Liver (tissue), 8 donors: ENCODE measurements at regions not wholly inside any gene's neighbourhood (a gene's known extent, or its start where the extent isn't known, plus 50 kb on each side); places are given as distances from the start of the nearest gene placed in this dataset.
"Not testable (repeated sequence)": the region's sequence is repeated elsewhere in the genome, so short reads cannot be mapped to it uniquely, and the experiment has no call there.

ENCODE experiments used
- DNase-seq: peaks from one replicate; pipeline ENCODE4 v3.0.0-alpha.2; 2017; ENCODE audit warnings: low spot score
- H3K27ac ChIP-seq, 2 donors: one replicate each; pipeline ENCODE4 v1.7.0; 2013; ENCODE audit warnings: inconsistent platforms in 2 of 2, low read length in 2 of 2, control low read depth in 1 of 2, low read depth in 1 of 2, mild to moderate bottlenecking in 1 of 2
- H3K27me3 ChIP-seq, 4 donors: one replicate each; pipeline versions ENCODE4 v1.6.1 to v1.7.0; 2013; ENCODE audit warnings: low read length in 3 of 4, inconsistent platforms in 1 of 4, mild to moderate bottlenecking in 1 of 4, moderate library complexity in 1 of 4; ENCODE audit not compliant: control insufficient read depth in 4 of 4, insufficient read depth in 4 of 4
- H3K36me3 ChIP-seq, 4 donors: one replicate each; pipeline versions ENCODE4 v1.6.1 to v1.7.0; 2013; ENCODE audit warnings: low read length in 3 of 4, mild to moderate bottlenecking in 3 of 4, low read depth in 1 of 4, moderate library complexity in 1 of 4; ENCODE audit not compliant: control insufficient read depth in 4 of 4, insufficient read depth in 3 of 4
- H3K4me1 ChIP-seq, 4 donors: one replicate each; pipeline versions ENCODE4 v1.6.1 to v1.7.0; 2013; ENCODE audit warnings: low read length in 3 of 4, mild to moderate bottlenecking in 3 of 4, moderate library complexity in 1 of 4; ENCODE audit not compliant: control insufficient read depth in 4 of 4, insufficient read depth in 4 of 4
- H3K4me3 ChIP-seq, 3 donors: one replicate each; pipeline versions ENCODE4 v1.6.1 to v1.7.0; 2013; ENCODE audit warnings: low read length in 3 of 3, control low read depth in 1 of 3, low read depth in 1 of 3, mild to moderate bottlenecking in 1 of 3
- H3K9ac ChIP-seq, 2 donors: one replicate each; pipeline ENCODE4 v1.7.0; 2013; ENCODE audit warnings: low read length in 2 of 2, mild to moderate bottlenecking in 2 of 2, moderate library complexity in 2 of 2, control low read depth in 1 of 2, low read depth in 1 of 2
- H3K9me3 ChIP-seq, 4 donors: one replicate each; pipeline versions ENCODE4 v1.6.1 to v1.7.0; 2013; ENCODE audit warnings: low read length in 3 of 4; ENCODE audit not compliant: control insufficient read depth in 4 of 4
- EGR1 ChIP-seq, 2 donors: IDR thresholded peaks; 2 replicates each; pipeline ENCODE4 v1.6.1; 2016 to 2018; ENCODE audit warnings: antibody characterized with exemption in 2 of 2, low read depth in 2 of 2
- FOXA1 ChIP-seq: IDR thresholded peaks from 2 replicates; pipeline ENCODE4 v1.6.1; 2016; ENCODE audit warnings: antibody characterized with exemption
- FOXA2 ChIP-seq: IDR thresholded peaks from 2 replicates; pipeline ENCODE4 v1.6.1; 2016; ENCODE audit warnings: antibody characterized with exemption
- GABPA ChIP-seq, 2 donors: IDR thresholded peaks in 1 of 2; conservative IDR thresholded peaks in 1 of 2; 2 replicates each; pipeline ENCODE4 v1.6.1; 2016; ENCODE audit warnings: antibody characterized with exemption in 2 of 2, mild to moderate bottlenecking in 1 of 2, moderate library complexity in 1 of 2
- HNF4G ChIP-seq: IDR thresholded peaks from 2 replicates; pipeline ENCODE4 v1.6.1; 2016; ENCODE audit warnings: antibody characterized with exemption
- NR2F2 ChIP-seq: IDR thresholded peaks from 2 replicates; pipeline ENCODE4 v1.6.1; 2016; ENCODE audit warnings: antibody characterized with exemption
- RAD21 ChIP-seq, 2 donors: IDR thresholded peaks; 2 replicates each; pipeline ENCODE4 v1.6.1; 2016; ENCODE audit warnings: antibody characterized with exemption in 2 of 2, mild to moderate bottlenecking in 2 of 2
- REST ChIP-seq: IDR thresholded peaks from 2 replicates; pipeline ENCODE4 v1.6.1; 2016; ENCODE audit warnings: antibody characterized with exemption, mild to moderate bottlenecking
- SP1 ChIP-seq: IDR thresholded peaks from 2 replicates; pipeline ENCODE4 v1.6.1; 2018; ENCODE audit warnings: antibody characterized with exemption, mild to moderate bottlenecking
- TAF1 ChIP-seq: conservative IDR thresholded peaks from 2 replicates; pipeline ENCODE4 v1.6.1; 2016; ENCODE audit warnings: antibody characterized with exemption, mild to moderate bottlenecking
- WGBS: extraction: QIAGEN DNeasy Blood & Tissue Kit; methylation state at CpG from one replicate; pipeline ENCODE4 v1.1.7; 2013; 5-methylcytosine and 5-hydroxymethylcytosine counted together
- TF ChIP-seq, protein P1 (sequence below): IDR thresholded peaks from 2 replicates; pipeline ENCODE4 v1.6.1; 2016; ENCODE audit warnings: antibody characterized with exemption
- TF ChIP-seq, protein P2 (sequence below): IDR thresholded peaks from 2 replicates; pipeline ENCODE4 v1.6.1; 2016; ENCODE audit warnings: antibody characterized with exemption
- TF ChIP-seq, protein P3 (sequence below): fragments of 150-350 bp; IDR thresholded peaks from 2 replicates; pipeline ENCODE4 v1.5.1; 2017; ENCODE audit warnings: improper control_type of control experiment, low read depth, low read length; ENCODE audit not compliant: missing input control
- donor health status: healthy.
- donor health status: healthy.
- donor health status: healthy.
- donor health status: healthy.
- donor health status: healthy.

DNA sequence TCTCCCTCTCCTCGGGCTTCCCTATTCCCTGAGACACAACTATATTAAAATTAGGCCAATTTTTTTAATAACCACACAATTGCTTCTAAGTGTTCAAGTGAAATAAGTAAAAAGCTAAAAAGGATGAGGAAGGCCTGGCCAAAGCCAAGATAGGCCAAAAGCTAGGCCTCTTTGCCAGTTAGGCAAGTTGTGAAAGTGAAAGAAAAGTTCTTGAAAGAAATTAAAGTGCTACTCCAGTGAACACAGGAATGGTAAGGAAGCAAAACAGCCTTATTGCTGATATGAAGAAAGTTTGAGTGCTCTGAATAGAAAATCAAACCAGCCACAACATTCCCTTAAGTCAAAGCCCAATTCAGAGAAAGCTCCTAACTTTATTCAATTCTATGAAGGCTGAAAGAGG, 114.2 kb upstream of the FAT4 start (continued):
- TF ChIP-seq GABPA (IDR thresholded peaks at IDR 0.05 in 1 of 2, conservative IDR thresholded peaks at IDR 0.05 in 1 of 2) (no peak), FOXA2 (no peak)

DNA sequence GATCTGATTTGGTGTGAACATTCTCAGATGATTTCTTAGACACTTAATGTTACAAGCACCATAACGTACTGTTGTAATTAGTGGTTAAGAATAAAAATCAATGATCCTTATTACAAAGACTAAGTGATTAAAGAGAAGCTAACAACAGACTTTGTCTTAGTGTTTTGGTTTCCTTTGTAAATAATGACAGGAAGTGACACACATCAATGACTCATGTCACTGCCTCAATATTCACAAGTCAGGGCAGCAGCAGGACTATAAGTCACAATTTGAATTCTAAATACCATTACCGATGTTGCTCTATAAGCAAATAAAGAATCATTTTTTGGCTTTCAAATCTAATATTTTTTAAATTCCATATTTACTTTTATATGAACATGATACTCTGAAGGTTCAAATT, 115.8 kb upstream of the FAT4 start:
- H3K9ac ChIP-seq = no peak overlapping the region

GRCh38 chr4:125191874-125192459, 122.8 kb upstream of the FAT4 start:
- not testable (repeated sequence) for DNase-seq, H3K9me3 ChIP-seq, H3K27ac ChIP-seq, H3K9ac ChIP-seq, H3K4me3 ChIP-seq, H3K27me3 ChIP-seq, H3K36me3 ChIP-seq, H3K4me1 ChIP-seq
- WGBS = 97% methylated on average over 30 of the region's 30 CpGs

More for the DNA sequence above, 115.8 kb upstream of the FAT4 start:
- DNase-seq = no peak
- Histone ChIP-seq H3K4me3 (no peak overlapping the region), H3K36me3 (no peaks in the 10 kb centered on the region), H3K4me1 (no peaks in the 10 kb centered on the region), H3K27me3 (no peaks in the 10 kb centered on the region), H3K27ac (no peak overlapping the region), H3K9me3 (no peaks in the 10 kb centered on the region)
- 82% methylated on average over 2 of the region's 2 CpGs for WGBS
- TF ChIP-seq RAD21 (IDR thresholded peaks at IDR 0.05) (no peak), SP1 (no peak), GABPA (IDR thresholded peaks at IDR 0.05 in 1 of 2, conservative IDR thresholded peaks at IDR 0.05 in 1 of 2) (no peak), FOXA1 (no peak), FOXA2 (no peak), TAF1 (no peak), EGR1 (IDR thresholded peaks at IDR 0.05; ENCODE audit: low read depth in 2 of 2) (no peak), NR2F2 (no peak), HNF4G (no peak), REST (no peak)
- TF ChIP-seq, protein P1, sequence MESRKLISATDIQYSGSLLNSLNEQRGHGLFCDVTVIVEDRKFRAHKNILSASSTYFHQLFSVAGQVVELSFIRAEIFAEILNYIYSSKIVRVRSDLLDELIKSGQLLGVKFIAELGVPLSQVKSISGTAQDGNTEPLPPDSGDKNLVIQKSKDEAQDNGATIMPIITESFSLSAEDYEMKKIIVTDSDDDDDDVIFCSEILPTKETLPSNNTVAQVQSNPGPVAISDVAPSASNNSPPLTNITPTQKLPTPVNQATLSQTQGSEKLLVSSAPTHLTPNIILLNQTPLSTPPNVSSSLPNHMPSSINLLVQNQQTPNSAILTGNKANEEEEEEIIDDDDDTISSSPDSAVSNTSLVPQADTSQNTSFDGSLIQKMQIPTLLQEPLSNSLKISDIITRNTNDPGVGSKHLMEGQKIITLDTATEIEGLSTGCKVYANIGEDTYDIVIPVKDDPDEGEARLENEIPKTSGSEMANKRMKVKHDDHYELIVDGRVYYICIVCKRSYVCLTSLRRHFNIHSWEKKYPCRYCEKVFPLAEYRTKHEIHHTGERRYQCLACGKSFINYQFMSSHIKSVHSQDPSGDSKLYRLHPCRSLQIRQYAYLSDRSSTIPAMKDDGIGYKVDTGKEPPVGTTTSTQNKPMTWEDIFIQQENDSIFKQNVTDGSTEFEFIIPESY = no peak
- TF ChIP-seq, protein P2, sequence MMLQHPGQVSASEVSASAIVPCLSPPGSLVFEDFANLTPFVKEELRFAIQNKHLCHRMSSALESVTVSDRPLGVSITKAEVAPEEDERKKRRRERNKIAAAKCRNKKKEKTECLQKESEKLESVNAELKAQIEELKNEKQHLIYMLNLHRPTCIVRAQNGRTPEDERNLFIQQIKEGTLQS = no peak
- TF ChIP-seq, protein P3, sequence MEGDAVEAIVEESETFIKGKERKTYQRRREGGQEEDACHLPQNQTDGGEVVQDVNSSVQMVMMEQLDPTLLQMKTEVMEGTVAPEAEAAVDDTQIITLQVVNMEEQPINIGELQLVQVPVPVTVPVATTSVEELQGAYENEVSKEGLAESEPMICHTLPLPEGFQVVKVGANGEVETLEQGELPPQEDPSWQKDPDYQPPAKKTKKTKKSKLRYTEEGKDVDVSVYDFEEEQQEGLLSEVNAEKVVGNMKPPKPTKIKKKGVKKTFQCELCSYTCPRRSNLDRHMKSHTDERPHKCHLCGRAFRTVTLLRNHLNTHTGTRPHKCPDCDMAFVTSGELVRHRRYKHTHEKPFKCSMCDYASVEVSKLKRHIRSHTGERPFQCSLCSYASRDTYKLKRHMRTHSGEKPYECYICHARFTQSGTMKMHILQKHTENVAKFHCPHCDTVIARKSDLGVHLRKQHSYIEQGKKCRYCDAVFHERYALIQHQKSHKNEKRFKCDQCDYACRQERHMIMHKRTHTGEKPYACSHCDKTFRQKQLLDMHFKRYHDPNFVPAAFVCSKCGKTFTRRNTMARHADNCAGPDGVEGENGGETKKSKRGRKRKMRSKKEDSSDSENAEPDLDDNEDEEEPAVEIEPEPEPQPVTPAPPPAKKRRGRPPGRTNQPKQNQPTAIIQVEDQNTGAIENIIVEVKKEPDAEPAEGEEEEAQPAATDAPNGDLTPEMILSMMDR = no peak
